Germinal center (tissue), 1 donor: ENCODE measurements at regions not wholly inside any gene's neighbourhood (a gene's known extent, or its start where the extent isn't known, plus 50 kb on each side); places are given as distances from the start of the nearest gene placed in this dataset.
A peak's percentile ranks its signal among the peaks of the same experiment; 100 is the strongest.
"Not testable (repeated sequence)": the region's sequence is repeated elsewhere in the genome, so short reads cannot be mapped to it uniquely, and the experiment has no call there.

Experiments
- DNase-seq: peaks from one replicate; pipeline ENCODE4 v3.0.0; 2012; ENCODE audit warnings: mixed read lengths, low spot score

DNA sequence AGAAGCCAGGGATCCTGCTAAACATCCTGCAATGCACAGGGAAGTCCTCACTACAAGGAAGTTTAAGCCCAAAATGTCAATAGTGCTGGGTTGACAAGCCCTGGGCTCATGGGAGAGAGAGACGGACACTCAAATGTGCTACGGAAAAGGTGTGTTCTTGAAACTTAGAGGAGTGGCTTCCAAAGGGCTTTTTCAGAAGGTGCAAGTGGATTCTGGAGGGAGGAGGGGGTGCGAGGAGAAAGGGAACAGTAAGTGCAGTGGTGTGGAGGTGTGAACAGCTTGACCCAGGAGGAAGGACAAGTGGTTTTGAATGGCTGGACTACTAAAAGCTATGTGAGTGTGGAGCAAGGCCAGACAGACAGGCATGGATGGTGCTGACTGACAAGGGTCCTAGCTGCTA lies 50.4 kb upstream of the CECR2 start:
- DNase-seq = no peak

DNA sequence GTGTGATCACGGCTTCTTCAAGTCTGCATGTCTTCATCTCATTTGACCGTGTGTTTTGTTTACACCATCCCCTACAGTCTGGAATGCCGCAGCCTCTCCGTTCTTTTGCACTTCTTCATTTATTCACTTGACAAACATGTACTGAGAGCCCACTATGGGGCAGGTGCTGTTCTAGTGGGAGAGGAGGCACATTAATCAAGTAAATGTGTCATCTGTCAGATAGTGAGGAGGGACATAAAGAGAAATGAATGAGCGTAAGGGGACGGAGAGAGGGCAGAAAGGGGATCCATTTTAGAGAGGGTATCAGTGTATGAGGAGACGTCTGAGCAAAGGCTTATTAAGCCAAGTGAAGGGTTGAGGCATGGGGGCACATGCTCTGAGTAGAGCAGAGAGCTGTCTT lies 54.0 kb upstream of the CECR2 start:
- DNase-seq = no peak

DNA sequence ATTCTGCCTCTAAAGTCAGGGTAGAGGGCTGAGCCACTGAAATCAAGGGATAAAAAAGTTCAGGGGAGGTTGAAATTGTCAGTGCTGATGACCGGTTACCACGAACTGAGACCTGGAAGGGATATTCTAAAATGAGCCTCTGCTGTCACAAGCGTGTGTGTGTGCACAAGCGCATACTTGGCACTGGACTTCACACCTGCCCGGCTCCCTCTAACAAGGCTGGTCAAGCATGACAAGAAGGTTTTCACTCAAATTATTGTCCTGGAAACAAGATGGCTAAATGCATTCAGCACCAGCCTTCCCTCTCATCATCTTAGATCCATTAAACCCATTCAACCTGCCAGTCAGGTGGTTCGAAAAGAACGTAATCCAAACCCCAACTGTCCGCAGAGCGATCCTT lies 54.8 kb upstream of the CECR2 start:
- no peak for DNase-seq

DNA sequence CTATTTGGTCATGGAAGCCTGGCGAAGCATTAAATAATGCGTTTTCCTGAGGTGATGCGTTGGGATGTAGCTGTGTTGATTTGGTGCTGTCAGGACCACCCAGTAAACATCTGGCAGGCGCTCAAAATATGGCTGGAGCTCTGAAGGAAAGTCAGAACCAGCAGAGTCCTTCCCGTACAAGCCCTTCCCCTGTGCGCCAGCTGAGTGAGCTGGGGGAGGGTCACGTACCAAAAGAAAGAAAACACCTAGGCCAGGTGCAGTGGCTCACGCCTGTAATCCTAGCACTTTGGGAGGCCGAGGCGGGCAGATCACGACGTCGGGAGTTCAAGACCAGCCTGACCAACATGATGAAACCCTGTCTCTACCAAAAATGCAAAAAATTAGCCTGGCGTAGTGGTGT lies 55.6 kb upstream of the CECR2 start:
- no peak for DNase-seq

- DNase-seq = no peak
These were observed 61.7 kb upstream of the CECR2 start for GRCh38 chr22:17307566-17307965.

DNA sequence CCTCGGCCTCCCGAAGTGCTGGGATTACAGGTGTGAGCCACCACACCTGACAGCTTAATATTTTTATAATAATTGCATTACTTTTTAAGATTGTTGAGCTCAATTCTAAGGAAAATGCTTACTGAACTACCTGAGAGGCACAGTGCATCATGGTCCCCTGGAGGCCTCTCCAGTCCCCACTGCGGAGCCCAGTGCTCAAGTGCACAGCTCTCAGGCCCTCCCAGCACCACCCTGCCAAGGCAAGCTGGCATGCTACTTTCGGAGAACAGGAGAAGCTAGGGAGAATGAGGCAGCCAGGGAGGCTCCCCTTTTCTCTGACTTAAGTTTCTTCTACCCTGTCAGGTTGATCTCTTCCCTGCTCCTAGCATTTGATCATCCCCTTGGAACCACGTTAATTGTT lies 64.2 kb upstream of the CECR2 start:
- DNase-seq = no peak

DNA sequence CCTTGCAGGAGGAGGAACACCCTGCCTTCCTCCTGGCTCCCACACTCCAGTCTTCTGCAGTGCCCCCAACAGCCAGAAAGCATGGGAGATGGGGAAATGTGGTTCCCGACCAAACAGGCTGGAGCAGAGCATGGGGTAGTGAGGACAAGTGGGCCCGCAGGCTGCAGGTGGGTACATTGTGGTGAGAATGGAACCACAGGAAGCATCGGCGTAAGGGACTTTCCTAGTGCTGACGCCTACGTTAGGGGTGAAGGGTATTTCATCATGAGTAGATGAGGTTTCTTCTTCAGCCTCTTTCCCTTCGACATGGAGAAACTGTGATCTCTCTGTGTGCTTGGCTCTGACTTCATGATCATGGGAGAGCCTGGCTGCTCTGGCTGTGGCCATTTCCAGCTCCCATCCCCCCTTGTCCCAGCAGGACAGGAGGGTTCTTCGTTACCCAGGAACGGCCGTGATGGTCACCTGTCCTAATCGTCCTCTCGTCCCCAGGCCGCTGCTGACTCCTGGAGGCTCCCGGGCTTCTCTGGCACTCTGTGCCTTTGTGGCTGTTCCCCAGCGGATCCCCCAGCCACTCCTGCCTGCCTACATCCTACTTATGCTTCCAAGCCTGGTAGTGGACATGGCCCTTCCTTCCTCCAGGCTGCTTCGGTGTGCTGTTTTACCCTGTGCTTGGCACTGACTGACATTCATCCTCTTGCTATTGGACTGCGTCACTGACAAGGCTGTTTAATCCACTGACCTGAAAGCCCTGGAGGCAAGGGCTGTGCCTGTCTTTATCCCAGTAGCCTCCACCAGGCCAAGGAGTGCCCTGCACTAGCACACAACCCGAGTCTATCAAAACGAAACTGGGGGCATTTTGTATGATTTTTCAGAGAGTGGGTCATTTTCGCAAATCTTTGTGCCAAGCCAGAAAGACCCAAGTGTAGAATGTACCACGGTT lies 65.2 kb upstream of the CECR2 start:
- peak; percentile 36 for DNase-seq

GRCh38 chr22:17303441-17303839 lies 65.8 kb upstream of the CECR2 start:
- DNase-seq = no peak

GRCh38 chr22:17302616-17303015 lies 66.6 kb upstream of the CECR2 start:
- DNase-seq = no peak

- DNase-seq = no peak
These were observed 68.3 kb upstream of the CECR2 start for GRCh38 chr22:17300926-17301325.

GRCh38 chr22:17298805-17299502 lies 70.3 kb upstream of the CECR2 start:
- not testable (repeated sequence) for DNase-seq

DNA sequence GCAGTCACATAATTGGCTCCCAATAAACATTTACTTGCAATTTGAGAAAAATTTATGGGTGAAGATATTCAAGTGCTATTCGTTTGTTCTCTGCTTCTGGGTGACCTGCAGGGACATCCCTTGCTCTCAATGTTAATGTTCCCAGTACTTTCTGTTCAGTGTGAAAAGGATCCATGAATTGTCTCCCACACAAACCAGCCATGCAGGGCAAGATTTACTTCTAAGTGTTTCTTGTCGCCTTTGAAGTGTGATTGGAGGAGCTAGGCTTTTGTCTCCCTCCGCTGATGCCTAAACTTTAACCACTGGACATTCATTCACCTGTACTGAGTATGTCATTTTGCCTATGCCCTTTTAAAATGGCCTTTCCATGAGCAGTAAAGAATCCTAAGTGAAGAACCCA lies 66.4 kb upstream of the ADA2 start:
- no peak for DNase-seq

GRCh38 chr22:17284888-17285287 lies 65.7 kb upstream of the ADA2 start:
- no peak for DNase-seq

DNA sequence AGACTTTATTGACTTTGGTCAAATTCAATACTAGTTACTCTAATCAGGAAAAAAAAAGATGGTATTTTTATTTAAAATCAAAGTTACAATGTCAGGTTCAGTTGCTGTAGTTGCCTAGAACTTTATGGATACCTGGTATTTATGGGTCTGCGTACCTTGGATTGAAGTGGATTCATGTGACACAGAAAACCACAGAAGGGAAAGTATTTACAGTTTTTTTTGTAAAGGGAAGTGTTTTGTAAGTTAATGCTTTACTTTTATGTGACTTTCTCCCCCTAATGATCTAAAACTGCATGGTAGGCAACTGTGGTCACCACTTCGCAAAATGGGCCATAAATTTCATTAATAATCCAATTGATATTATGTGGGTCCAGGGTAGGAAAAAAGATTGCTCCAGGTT lies 65.2 kb upstream of the ADA2 start:
- no peak for DNase-seq

- DNase-seq = not testable (repeated sequence)
These were observed 64.6 kb upstream of the ADA2 start for GRCh38 chr22:17283865-17284264.

GRCh38 chr22:17283423-17283822 lies 64.2 kb upstream of the ADA2 start:
- no peak for DNase-seq

DNA sequence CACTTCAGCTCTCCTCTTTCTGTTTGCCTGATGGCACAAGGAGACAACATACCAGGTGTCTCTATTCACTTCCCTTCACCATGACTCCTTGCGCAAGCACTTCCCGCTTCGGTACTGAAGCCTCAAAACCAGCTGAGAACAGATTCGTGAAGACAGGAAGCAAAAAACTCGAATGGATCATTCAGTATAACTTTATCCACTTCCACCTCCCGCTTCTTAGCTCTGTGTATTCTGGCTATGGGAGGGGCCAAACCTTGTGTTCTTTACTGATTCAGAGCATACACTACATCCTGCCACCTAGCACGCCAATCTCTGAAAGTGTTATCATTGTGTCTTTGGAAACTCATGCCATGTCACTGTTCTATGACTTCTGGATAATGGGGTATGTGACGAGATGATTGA lies 62.2 kb upstream of the ADA2 start:
- DNase-seq = no peak

GRCh38 chr22:17281026-17281425 lies 61.8 kb upstream of the ADA2 start:
- DNase-seq = no peak

- DNase-seq = no peak
These were observed 53.3 kb upstream of the ADA2 start for GRCh38 chr22:17272511-17272991.

GRCh38 chr22:17271711-17272451 lies 52.6 kb upstream of the ADA2 start:
- DNase-seq = no peak

DNA sequence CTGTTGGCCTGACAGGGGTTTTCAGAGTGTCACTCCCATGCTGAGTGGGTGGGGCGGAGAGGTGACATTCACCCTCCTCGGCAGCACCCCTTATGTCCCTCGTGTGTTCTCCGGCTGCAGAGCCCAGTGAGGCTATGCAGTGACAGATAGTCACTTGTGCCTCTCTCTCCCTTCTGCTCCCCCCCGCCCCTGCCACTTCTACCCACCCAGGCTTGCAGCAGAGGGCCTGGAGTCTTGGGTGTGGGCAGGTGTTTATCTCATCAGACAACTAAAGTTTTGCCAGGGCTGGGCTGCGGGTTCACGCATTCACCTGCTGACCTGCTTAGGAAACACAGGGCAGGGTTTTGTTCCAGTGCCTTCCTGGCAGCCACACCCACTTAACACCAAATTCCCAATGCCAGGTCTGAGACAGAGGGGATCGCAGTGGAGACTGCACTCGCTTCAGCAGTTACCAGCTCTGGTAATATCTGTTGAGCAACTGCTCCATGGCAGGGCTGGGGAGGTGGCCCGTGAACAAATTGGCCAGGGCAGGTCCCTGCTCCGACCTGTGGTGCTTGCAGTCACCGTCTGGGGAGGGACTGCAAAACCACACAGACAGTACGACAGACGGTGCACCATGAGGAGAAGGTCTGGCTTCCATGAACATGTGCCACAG lies 50.5 kb upstream of the ADA2 start:
- DNase-seq = no peak

GRCh38 chr22:17269224-17269606 lies 50.0 kb upstream of the ADA2 start:
- no peak for DNase-seq
